GM12873 (cell line): ENCODE measurements at regions not wholly inside any gene's neighbourhood (a gene's known extent, or its start where the extent isn't known, plus 50 kb on each side); places are given as distances from the start of the nearest gene placed in this dataset.

Experiments
- TF ChIP-seq, protein P1 (sequence below): IDR thresholded peaks from 2 replicates; pipeline ENCODE4 v1.5.1; 2012; ENCODE audit warnings: low read depth, mild to moderate bottlenecking, moderate library complexity, low read length, control low read depth; ENCODE audit not compliant: insufficient read depth; ENCODE audit errors: missing control alignments

DNA sequence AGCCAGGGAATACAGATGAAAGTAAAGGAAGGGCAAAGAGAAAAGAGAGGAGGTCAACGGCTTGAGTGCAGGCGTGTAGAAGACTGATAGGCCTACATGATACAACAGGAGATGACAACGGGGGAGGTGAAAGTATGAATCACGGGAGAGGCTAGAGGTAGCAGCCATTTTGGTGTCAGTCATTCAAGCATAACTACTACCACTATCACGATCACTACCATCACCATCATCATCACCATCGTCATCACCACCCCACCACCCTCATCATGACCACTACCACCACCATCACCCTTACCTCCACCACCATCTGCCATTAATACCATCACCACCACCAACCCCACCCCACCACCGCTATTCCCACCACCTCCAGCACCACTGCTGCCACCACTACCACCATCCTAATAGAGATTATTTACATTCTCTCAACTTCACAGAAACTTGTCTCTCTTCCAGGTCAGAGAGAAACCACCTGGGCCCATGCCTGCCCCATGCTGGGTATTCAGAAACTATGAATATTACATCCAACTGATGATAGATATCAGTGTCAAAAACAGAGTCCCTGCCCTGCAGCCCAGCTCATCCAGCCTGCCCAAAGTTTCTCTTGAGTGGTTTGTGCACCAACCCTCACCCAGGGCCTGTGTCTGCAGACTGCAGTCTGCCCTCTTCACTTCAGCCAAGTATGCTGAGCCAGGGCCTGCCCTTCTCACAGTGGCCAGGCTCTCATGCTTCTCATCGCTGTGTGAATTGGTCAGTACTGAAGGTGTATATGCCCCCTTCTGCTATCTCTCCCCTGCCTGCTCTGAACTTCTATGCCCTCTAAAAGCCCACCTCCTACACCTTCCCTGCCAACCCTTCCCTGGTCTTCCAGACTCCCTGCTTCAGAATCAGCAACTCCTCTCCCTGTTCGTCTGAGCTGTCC lies 215.6 kb upstream of the TLE3 start:
- TF ChIP-seq, protein P1, sequence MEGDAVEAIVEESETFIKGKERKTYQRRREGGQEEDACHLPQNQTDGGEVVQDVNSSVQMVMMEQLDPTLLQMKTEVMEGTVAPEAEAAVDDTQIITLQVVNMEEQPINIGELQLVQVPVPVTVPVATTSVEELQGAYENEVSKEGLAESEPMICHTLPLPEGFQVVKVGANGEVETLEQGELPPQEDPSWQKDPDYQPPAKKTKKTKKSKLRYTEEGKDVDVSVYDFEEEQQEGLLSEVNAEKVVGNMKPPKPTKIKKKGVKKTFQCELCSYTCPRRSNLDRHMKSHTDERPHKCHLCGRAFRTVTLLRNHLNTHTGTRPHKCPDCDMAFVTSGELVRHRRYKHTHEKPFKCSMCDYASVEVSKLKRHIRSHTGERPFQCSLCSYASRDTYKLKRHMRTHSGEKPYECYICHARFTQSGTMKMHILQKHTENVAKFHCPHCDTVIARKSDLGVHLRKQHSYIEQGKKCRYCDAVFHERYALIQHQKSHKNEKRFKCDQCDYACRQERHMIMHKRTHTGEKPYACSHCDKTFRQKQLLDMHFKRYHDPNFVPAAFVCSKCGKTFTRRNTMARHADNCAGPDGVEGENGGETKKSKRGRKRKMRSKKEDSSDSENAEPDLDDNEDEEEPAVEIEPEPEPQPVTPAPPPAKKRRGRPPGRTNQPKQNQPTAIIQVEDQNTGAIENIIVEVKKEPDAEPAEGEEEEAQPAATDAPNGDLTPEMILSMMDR: no peak

DNA sequence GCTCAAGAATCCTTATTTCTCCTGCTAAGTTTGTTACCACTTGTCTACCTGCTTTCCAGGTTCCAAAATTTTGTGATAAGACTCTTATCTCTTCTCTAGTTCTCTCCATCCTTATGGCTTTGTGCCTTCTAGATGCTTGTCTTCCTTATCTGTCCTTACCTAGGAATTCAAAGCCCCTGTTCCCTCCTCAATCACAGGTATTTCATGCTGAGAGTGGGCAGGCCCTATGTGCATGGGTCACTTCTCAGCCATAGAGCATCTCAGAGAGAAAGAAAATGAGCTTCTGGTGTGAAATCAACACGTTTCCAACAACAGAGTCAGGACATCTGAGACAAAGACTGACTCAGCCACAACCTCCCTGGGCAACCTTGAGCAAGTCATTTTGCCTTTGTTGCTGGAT lies 214.1 kb upstream of the TLE3 start:
- TF ChIP-seq, protein P1: no peak

DNA sequence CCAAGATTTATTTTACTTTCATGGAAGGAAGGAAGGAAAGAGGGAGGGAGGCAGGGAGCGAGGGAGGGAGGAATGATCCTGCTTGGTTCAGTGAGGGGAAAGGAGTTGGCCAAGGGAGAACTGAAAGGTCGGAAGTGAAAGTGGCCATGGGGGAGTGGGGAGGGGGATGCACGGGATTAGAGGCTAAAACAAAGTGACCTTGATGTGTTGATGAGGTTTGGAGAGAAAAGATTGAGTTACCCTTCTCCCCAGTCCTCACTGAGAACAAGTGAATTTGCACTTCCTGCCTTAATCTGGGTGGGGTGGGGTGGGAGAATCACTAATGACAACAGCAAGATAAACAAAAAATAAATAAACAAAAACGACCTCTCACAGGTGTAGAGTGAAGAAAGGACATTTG lies 212.0 kb upstream of the TLE3 start:
- TF ChIP-seq, protein P1: no peak

DNA sequence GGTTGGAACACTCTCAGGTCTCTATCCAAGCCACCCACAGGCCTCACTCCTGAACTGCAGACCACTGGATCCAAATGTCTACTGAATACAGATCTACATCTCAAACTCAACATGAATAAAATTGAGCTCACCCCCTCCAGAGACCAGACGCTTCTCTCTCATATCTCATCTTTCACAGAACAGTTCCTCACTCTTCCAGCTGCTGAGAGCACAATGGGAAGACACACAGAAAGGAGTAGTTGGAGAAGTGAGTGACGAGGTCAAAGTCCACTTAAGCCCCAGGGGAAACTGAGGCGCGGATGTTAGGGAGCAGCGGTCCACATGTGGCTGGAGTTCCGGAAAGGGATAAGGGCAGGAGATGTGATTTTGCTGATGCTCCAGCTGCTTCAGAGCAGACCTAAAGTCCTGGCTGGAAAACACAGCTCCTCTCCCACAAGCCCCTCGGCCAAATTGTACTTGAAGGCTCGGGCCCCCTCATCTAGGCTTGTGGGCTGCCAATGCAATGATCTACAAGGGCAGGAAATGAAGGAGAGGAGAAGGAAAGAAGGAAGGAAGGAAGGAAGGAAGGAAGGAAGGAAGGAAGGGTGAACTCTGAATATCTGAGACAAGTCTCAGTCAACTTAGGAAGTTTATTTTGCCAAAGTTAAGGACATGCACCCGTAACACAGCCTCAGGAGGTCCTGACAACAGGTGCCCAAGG lies 211.2 kb upstream of the TLE3 start:
- TF ChIP-seq, protein P1: no peak

DNA sequence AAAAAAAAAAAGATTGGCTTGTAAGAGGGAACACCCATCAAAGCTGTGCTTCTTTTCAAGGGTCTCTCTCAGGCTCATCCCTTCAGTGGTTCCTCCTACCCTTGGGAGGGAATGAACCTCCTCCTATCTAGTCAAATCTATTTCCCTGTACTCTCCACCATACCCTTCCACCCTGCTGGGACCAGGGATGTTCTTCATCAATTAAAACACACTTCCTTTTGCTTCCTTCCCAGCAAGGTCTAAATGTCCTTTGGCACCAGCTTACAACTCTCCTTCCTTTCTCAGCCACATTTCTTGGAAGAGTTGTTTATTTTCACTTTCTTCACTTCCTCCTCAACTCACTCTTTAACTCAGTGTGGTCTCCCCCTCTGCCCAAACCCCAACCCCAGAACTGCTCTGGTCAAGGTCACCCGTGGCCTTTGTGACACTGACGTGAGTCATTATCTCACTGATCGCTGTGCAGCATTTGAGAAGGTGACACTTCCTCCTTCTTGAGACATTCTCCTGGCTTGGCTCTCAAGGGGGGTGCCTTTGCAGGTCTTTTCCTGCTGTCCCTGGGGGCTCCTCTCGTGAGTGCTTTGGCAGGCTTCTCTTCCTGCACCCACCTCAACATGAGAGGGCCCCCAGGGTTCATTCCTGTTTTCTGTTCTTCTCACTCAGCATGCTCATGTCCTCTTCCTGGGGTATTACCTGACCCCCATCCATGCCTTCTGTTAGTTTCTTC lies 210.5 kb upstream of the TLE3 start:
- TF ChIP-seq, protein P1: no peak

DNA sequence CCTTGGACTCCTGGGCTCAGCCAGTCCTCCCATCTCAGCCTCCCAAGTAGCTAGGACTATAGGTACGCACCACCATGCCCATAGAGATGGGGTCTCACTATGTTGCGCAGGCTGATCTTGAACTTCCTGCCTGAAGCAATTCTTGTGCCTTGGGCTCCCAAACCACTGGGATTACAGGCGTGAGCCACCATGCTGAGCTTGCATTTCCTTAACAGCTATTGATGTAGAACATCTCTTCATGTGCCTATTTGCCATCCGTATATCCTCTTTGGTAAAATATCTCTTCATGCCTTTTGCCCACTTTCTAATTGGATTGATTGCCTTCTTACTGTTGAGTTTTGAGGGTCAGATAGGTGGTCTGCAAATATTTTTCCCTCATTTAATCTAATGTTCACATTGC lies 208.9 kb upstream of the TLE3 start:
- TF ChIP-seq, protein P1: no peak

DNA sequence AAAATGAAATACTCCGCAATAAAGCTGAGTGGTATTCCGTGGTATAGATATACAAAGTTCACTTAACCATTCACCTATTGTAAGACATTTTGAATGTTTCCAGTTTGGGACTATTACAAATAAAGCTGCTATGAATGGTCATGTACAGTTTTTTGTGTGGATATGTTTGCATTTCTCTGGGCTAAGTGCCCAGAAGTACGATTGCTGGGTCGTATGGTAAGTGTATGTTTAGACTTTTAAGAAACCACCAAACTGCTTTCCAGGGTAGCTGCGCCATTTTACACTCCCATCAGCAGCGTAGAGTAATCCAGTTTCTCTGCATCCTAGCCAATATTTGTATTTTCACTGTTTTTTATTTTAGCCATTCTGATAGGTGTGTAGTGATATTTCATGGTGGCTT lies 208.4 kb upstream of the TLE3 start:
- TF ChIP-seq, protein P1: no peak
